Duodenal mucosa (tissue), 2 donors: ENCODE measurements at regions not wholly inside any gene's neighbourhood (a gene's known extent, or its start where the extent isn't known, plus 50 kb on each side); places are given as distances from the start of the nearest gene placed in this dataset.

Experiments
- H3K27ac ChIP-seq: one replicate; pipeline ENCODE4 v1.7.0; 2013; ENCODE audit warnings: low read depth, low read length
- H3K27me3 ChIP-seq, 2 donors: one replicate each; pipeline ENCODE4 v1.7.0; 2013; ENCODE audit warnings: low read length in 2 of 2, control low read depth in 1 of 2; ENCODE audit not compliant: insufficient read depth in 2 of 2, control insufficient read depth in 1 of 2
- H3K36me3 ChIP-seq, 2 donors: one replicate each; pipeline ENCODE4 v1.7.0; 2013; ENCODE audit warnings: low read length in 2 of 2, control low read depth in 1 of 2; ENCODE audit not compliant: insufficient read depth in 2 of 2, control insufficient read depth in 1 of 2
- H3K4me1 ChIP-seq, 2 donors: one replicate each; pipeline ENCODE4 v1.7.0; 2013; ENCODE audit warnings: low read length in 2 of 2, control low read depth in 1 of 2; ENCODE audit not compliant: insufficient read depth in 2 of 2, control insufficient read depth in 1 of 2
- H3K4me3 ChIP-seq, 2 donors: one replicate each; pipeline ENCODE4 v1.7.0; 2013; ENCODE audit warnings: low read length in 2 of 2, low read depth in 1 of 2
- H3K9ac ChIP-seq, 2 donors: one replicate each; pipeline ENCODE4 v1.7.0; 2013; ENCODE audit warnings: low read length in 2 of 2, low read depth in 1 of 2
- H3K9me3 ChIP-seq, 2 donors: one replicate each; pipeline ENCODE4 v1.7.0; 2013; ENCODE audit warnings: low read length in 2 of 2, control low read depth in 1 of 2; ENCODE audit not compliant: control insufficient read depth in 1 of 2

GRCh38 chr1:187516874-187517273 is 688.1 kb downstream of the PLA2G4A start:
- Histone ChIP-seq H3K9me3 (no peaks in the 10 kb centered on the region), H3K27ac (no peak overlapping the region), H3K9ac (no peak overlapping the region), H3K4me3 (no peak overlapping the region), H3K4me1 (no peaks in the 10 kb centered on the region), H3K36me3 (no peaks in the 10 kb centered on the region), H3K27me3 (no peaks in the 10 kb centered on the region)

DNA sequence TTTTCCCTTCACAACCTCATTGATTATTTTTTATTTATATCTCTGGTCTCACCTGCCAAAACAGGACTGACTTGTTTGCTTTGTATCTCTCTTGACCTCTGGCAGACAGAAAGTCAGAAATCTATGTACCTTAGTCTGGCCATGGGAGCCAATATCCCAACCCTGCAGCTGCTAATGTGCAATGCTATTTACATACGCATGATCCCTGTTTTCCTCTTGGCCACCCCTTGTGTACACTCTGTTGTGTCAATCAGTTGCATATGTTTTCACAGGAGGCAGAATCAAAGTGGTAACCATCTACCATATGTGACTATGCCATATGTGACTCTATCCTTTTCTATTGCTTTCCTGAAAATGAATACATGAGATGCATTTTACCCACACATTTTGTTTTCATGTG is 688.8 kb downstream of the PLA2G4A start:
- H3K9me3 ChIP-seq: no peaks in the 10 kb centered on the region
- H3K27ac ChIP-seq: no peak overlapping the region

GRCh38 chr1:187527346-187527745 is 698.6 kb downstream of the PLA2G4A start:
- Histone ChIP-seq H3K4me3 (no peak overlapping the region), H3K36me3 (no peaks in the 10 kb centered on the region), H3K9ac (no peak overlapping the region), H3K9me3 (no peaks in the 10 kb centered on the region), H3K4me1 (no peaks in the 10 kb centered on the region), H3K27me3 (no peaks in the 10 kb centered on the region), H3K27ac (no peak overlapping the region)

More for the DNA sequence above, 688.8 kb downstream of the PLA2G4A start:
- H3K9ac ChIP-seq: no peak overlapping the region
- no peaks in the 10 kb centered on the region for H3K27me3 ChIP-seq
- H3K36me3 ChIP-seq: no peaks in the 10 kb centered on the region
- no peak overlapping the region for H3K4me3 ChIP-seq
- H3K4me1 ChIP-seq: no peaks in the 10 kb centered on the region

GRCh38 chr1:187537936-187538335 is 709.2 kb downstream of the PLA2G4A start:
- no peak overlapping the region for H3K4me3 ChIP-seq

DNA sequence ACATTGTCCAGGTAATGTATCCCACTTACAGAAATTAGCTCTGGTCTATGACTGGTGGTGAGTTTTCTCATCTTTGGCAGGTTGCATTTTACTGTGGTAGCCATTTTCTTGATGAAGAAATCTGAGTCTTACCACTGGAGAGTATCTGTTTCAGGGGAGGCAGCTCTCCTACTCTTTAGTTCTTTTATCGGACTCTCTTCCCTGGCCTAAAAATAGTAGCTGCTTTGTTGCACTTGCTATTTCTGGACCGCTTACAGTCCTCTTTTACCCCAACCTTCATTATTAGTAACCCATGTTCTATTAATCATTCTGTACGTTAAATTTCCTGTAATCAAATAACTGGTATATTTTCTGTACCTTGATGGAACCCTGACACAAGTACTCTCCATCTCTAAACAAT is 720.8 kb downstream of the PLA2G4A start:
- Histone ChIP-seq H3K36me3 (no peaks in the 10 kb centered on the region), H3K4me1 (no peaks in the 10 kb centered on the region), H3K27ac (no peak overlapping the region), H3K9me3 (peaks cover 0 to 9% of the 10 kb centered on the region in 2 donors), H3K9ac (no peak overlapping the region), H3K4me3 (no peak overlapping the region), H3K27me3 (no peaks in the 10 kb centered on the region)

More at GRCh38 chr1:187537936-187538335, 709.2 kb downstream of the PLA2G4A start:
- H3K9ac ChIP-seq: no peak overlapping the region
- H3K4me1 ChIP-seq: no peaks in the 10 kb centered on the region
- no peaks in the 10 kb centered on the region for H3K36me3 ChIP-seq
- H3K9me3 ChIP-seq: no peaks in the 10 kb centered on the region
- no peaks in the 10 kb centered on the region for H3K27me3 ChIP-seq
- H3K27ac ChIP-seq: no peak overlapping the region

DNA sequence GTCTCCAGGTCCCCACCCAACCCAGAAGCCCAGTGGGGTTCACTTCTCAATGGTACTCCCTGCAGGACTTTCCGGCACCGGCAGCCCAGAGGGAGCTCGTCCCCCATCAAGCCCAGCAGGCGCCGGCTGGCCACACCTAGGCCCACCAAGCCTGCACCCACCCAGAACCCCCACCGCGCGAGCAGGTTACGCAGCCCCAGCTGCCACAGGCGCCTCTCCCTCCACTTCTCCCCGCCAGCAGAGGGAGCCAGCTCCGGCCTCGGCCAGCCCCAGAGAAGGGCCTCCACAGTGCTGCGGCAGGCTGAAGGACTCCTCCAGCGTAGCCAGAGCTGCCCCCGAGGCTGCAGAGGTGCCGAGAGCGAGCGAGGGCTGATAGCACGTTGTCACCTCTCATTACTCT is 722.3 kb downstream of the PLA2G4A start:
- H3K36me3 ChIP-seq: no peaks in the 10 kb centered on the region
- no peaks in the 10 kb centered on the region for H3K27me3 ChIP-seq
- H3K9ac ChIP-seq: no peak overlapping the region
- H3K4me3 ChIP-seq: no peak overlapping the region
- H3K4me1 ChIP-seq: no peaks in the 10 kb centered on the region
- peaks cover 0 to 9% of the 10 kb centered on the region in 2 donors for H3K9me3 ChIP-seq
- H3K27ac ChIP-seq: no peak overlapping the region

GRCh38 chr1:187563191-187563590 is 734.4 kb downstream of the PLA2G4A start:
- Histone ChIP-seq H3K4me1 (no peaks in the 10 kb centered on the region), H3K27me3 (no peaks in the 10 kb centered on the region), H3K36me3 (no peaks in the 10 kb centered on the region), H3K27ac (no peak overlapping the region), H3K4me3 (no peak overlapping the region), H3K9me3 (peaks cover 0 to 2% of the 10 kb centered on the region in 2 donors), H3K9ac (no peak overlapping the region)

GRCh38 chr1:187566354-187566753 is 737.6 kb downstream of the PLA2G4A start:
- Histone ChIP-seq H3K27ac (no peak overlapping the region), H3K9me3 (no peaks in the 10 kb centered on the region), H3K9ac (no peak overlapping the region), H3K27me3 (no peaks in the 10 kb centered on the region), H3K36me3 (no peaks in the 10 kb centered on the region), H3K4me3 (no peak overlapping the region), H3K4me1 (no peaks in the 10 kb centered on the region)

GRCh38 chr1:187568067-187568466 is 739.3 kb downstream of the PLA2G4A start:
- Histone ChIP-seq H3K4me1 (no peaks in the 10 kb centered on the region), H3K27me3 (no peaks in the 10 kb centered on the region), H3K9me3 (no peaks in the 10 kb centered on the region), H3K9ac (no peak overlapping the region), H3K4me3 (no peak overlapping the region), H3K27ac (no peak overlapping the region), H3K36me3 (no peaks in the 10 kb centered on the region)

GRCh38 chr1:187570166-187570565 is 741.4 kb downstream of the PLA2G4A start:
- H3K9me3 ChIP-seq: no peaks in the 10 kb centered on the region
- H3K4me3 ChIP-seq: no peak overlapping the region
- no peaks in the 10 kb centered on the region for H3K36me3 ChIP-seq
- no peaks in the 10 kb centered on the region for H3K4me1 ChIP-seq
- H3K27me3 ChIP-seq: no peaks in the 10 kb centered on the region
- H3K9ac ChIP-seq: no peak overlapping the region
- no peak overlapping the region for H3K27ac ChIP-seq

DNA sequence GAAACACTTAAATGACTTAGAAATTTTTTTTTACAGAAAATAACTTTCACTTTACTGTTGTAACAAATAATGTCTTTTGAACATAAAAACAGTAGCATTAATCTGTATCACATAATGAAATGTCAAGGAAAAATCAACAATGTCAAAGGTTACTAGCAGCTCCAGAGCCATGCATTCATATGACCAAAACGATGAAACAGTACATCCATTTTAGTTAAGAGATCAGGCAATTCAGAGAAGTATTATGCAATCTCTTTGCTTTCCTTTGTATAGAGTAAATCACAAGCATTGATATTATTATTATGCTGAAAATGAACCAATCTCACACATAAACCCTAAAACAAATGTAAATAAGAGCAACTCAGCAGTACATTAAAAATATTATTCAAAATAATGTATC is 748.9 kb downstream of the PLA2G4A start:
- Histone ChIP-seq H3K27me3 (no peaks in the 10 kb centered on the region), H3K9me3 (no peaks in the 10 kb centered on the region), H3K4me3 (no peak overlapping the region), H3K36me3 (no peaks in the 10 kb centered on the region), H3K4me1 (no peaks in the 10 kb centered on the region), H3K9ac (no peak overlapping the region), H3K27ac (no peak overlapping the region)
